ENCODE measurements at regions not wholly inside any gene's neighbourhood (a gene's known extent, or its start where the extent isn't known, plus 50 kb on each side); places are given as distances from the start of the nearest gene placed in this dataset.

DNA sequence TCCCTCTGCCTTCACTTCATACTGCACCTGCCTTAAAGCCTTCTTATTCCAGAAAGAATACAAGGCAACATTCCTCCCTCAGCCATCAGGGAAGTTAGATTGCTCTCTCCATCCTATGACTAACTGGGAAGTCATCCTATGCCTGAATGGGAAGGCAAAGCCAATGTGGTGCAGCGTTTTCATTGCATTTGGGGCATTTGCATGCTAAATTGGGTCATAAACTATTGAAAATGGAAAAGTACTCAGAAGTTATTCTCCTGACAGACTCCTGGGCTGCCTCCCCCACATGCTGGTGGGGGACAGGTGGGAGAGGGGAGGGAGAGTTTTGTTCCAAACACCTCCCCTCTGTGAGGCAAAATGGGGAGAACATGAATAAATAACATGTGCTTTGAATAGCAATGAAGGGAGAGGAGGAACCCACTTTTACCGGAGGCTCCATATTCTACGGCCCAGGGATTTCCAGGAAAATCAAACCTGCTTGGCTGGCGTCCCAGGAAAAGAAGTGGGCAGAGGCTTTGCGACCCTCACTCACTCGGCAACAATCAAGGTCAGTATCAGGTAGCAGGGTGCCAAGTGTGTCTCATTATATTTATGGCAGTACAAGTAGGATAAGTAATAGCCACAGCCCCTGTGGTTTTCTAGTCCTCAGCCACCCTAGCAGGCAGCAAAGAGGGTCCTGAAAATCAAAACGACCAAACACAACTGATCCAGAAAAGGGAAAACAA, 84.1 kb downstream of the BOD1L2 start:
- TF ChIP-seq TAF1 (IDR thresholded peaks at IDR 0.05; ENCODE audit: borderline replicate concordance, insufficient read depth, low read length): no peak
- TF ChIP-seq SIN3A (IDR thresholded peaks at IDR 0.05; ENCODE audit: borderline replicate concordance, insufficient read depth, low read length): no peak
- TF ChIP-seq POLR2AphosphoS5 (IDR thresholded peaks at IDR 0.05; ENCODE audit: low read depth, low read length): no peak

Measured in PFSK-1 (cell line).